ENCODE measurements at regions not wholly inside any gene's neighbourhood (a gene's known extent, or its start where the extent isn't known, plus 50 kb on each side); places are given as distances from the start of the nearest gene placed in this dataset.

DNA sequence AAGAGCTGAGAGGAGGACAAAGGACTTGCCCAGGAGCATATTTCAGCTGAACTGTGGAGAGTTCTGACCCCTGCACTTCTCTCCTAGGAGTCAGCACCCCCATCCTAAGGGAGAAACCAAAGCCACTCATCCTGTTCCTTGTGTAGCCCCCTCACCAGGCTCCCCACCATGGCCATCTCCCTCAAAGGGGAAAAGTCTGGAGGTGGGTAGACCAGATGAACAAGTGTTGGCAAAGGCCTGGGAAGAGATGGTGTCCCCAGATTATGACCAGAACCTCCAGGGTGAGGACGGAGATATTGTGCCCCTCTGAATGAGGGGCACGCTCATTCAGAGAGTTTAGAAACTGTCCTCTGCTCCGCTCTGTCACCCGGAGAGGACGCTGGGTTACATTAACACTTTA lies 880.0 kb downstream of the BRD1 start:
- Histone ChIP-seq H2AK9ac (replicated peaks; ENCODE audit: low read depth, low read length, poor library complexity) (no peak overlapping the region), H2BK120ac (ENCODE audit: low read depth, low read length) (no peak overlapping the region), H2AK5ac (ENCODE audit: low read depth, low read length) (no peak overlapping the region), H3K4me3 (ENCODE audit: insufficient read depth, low read depth, low read length) (no peak overlapping the region), H3K4me1 (ENCODE audit: control insufficient read depth, insufficient read depth, low read length) (no peaks in the 10 kb centered on the region), H2AFZ (replicated peaks; ENCODE audit: low read length, poor library complexity) (no peak overlapping the region), H3K4me2 (ENCODE audit: low read depth, low read length) (no peak overlapping the region), H3K27me3 (ENCODE audit: control insufficient read depth, insufficient read depth, low read length) (no peaks in the 10 kb centered on the region), H4K8ac (ENCODE audit: low read depth in 2 of 2, low read length in 2 of 2) (no peak overlapping the region), H3K79me1 (ENCODE audit: low read depth in 1 of 2, low read length in 2 of 2) (no peaks in the 10 kb centered on the region), H3K9me3 (ENCODE audit: control insufficient read depth, insufficient read depth, low read length) (peaks cover 50% of the 10 kb centered on the region), H3K27ac (ENCODE audit: insufficient read depth, low read length) (no peak overlapping the region), H2BK5ac (ENCODE audit: low read depth, low read length, poor library complexity, severe bottlenecking) (no peak overlapping the region), H4K91ac (ENCODE audit: insufficient read depth, low read depth, low read length) (no peak overlapping the region), H2BK20ac (ENCODE audit: low read depth, low read length) (no peak overlapping the region), H3K9me1 (ENCODE audit: insufficient read depth, low read length) (no peaks in the 10 kb centered on the region), H4K5ac (ENCODE audit: low read depth, low read length) (no peak overlapping the region), H3K14ac (replicated peaks; ENCODE audit: low read depth, low read length) (no peak overlapping the region), H3K56ac (ENCODE audit: extremely low read depth, insufficient read depth, low read length) (no peak overlapping the region), H2BK15ac (ENCODE audit: low read depth, low read length) (no peak overlapping the region), H3K9ac (ENCODE audit: low read depth, low read length) (no peak overlapping the region), H3K18ac (ENCODE audit: low read depth, low read length) (no peak overlapping the region), H3K23ac (ENCODE audit: low read depth, low read length) (no peak overlapping the region), H3K4ac (ENCODE audit: low read depth, low read length) (no peak overlapping the region), H3K36me3 (ENCODE audit: control insufficient read depth, insufficient read depth, low read length) (no peaks in the 10 kb centered on the region), H4K20me1 (ENCODE audit: insufficient read depth, low read length) (no peaks in the 10 kb centered on the region)
- ATAC-seq (ENCODE audit: low read depth) (no peak), DNase-seq (no peak)
- CTCF ChIA-PET, result no interaction called here
- intact Hi-C loops (cut with micrococcal nuclease), result no loop called here
- WGBS, 2 experiments (ENCODE audit: extremely low coverage in 2 of 2, insufficient read length in 1 of 2), result 57% methylated on average over 1 of the region's 5 CpGs; no CpG with 5 or more reads in 1 of the 2 experiments
- no TSS peak for BruUV-seq (replicated peaks)
- in situ Hi-C loops (cut with MboI; ENCODE audit: low sequenced_read_pairs), result no loop called here
- dilution Hi-C loops (cut with HindIII; ENCODE audit: low sequenced_read_pairs, unreplicated experiment), result no loop called here
- TF ChIP-seq MAFK (IDR thresholded peaks at IDR 0.05; ENCODE audit: low read depth, low read length), result no peak
- no peak for TF ChIP-seq RFX5 (IDR thresholded peaks at IDR 0.05; ENCODE audit: low read depth, low read length)
- no peak for TF ChIP-seq FOS (IDR thresholded peaks at IDR 0.05; ENCODE audit: low read depth, low read length)
- no peak for TF ChIP-seq POLR2A (IDR thresholded peaks at IDR 0.05; ENCODE audit: low read depth, low read length)
- no peak for TF ChIP-seq NFE2L2 (IDR thresholded peaks at IDR 0.05; ENCODE audit: low read depth, low read length)
- TF ChIP-seq, protein P1, sequence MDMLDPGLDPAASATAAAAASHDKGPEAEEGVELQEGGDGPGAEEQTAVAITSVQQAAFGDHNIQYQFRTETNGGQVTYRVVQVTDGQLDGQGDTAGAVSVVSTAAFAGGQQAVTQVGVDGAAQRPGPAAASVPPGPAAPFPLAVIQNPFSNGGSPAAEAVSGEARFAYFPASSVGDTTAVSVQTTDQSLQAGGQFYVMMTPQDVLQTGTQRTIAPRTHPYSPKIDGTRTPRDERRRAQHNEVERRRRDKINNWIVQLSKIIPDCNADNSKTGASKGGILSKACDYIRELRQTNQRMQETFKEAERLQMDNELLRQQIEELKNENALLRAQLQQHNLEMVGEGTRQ (IDR thresholded peaks at IDR 0.05; ENCODE audit: low read depth, low read length), result no peak
- no peak for TF ChIP-seq CEBPB (IDR thresholded peaks at IDR 0.05; ENCODE audit: low read depth, low read length)
- no peak for TF ChIP-seq MXI1 (IDR thresholded peaks at IDR 0.05; ENCODE audit: borderline replicate concordance, low read depth, low read length)
- TF ChIP-seq, protein P2, sequence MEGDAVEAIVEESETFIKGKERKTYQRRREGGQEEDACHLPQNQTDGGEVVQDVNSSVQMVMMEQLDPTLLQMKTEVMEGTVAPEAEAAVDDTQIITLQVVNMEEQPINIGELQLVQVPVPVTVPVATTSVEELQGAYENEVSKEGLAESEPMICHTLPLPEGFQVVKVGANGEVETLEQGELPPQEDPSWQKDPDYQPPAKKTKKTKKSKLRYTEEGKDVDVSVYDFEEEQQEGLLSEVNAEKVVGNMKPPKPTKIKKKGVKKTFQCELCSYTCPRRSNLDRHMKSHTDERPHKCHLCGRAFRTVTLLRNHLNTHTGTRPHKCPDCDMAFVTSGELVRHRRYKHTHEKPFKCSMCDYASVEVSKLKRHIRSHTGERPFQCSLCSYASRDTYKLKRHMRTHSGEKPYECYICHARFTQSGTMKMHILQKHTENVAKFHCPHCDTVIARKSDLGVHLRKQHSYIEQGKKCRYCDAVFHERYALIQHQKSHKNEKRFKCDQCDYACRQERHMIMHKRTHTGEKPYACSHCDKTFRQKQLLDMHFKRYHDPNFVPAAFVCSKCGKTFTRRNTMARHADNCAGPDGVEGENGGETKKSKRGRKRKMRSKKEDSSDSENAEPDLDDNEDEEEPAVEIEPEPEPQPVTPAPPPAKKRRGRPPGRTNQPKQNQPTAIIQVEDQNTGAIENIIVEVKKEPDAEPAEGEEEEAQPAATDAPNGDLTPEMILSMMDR (conservative IDR thresholded peaks at IDR 0.05; ENCODE audit: low read depth, low read length), result no peak
- TF ChIP-seq, protein P3, sequence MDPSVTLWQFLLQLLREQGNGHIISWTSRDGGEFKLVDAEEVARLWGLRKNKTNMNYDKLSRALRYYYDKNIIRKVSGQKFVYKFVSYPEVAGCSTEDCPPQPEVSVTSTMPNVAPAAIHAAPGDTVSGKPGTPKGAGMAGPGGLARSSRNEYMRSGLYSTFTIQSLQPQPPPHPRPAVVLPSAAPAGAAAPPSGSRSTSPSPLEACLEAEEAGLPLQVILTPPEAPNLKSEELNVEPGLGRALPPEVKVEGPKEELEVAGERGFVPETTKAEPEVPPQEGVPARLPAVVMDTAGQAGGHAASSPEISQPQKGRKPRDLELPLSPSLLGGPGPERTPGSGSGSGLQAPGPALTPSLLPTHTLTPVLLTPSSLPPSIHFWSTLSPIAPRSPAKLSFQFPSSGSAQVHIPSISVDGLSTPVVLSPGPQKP (IDR thresholded peaks at IDR 0.05; ENCODE audit: borderline replicate concordance, low read depth, low read length), result no peak
- TF ChIP-seq SMC3 (IDR thresholded peaks at IDR 0.05; ENCODE audit: low read depth, low read length), result no peak
- no peak for TF ChIP-seq RAD21 (IDR thresholded peaks at IDR 0.05; ENCODE audit: low read length)
- no peak for TF ChIP-seq RCOR1 (IDR thresholded peaks at IDR 0.05; ENCODE audit: insufficient replicate concordance, low read length)
- no peak for TF ChIP-seq CHD1 (IDR thresholded peaks at IDR 0.05; ENCODE audit: low read depth, low read length)
- no peak for TF ChIP-seq BHLHE40 (IDR thresholded peaks at IDR 0.05; ENCODE audit: low read depth, low read length)
- POLR2A ChIA-PET (ENCODE audit: unreplicated experiment), result no interaction called here

Measured in IMR-90 (cell line).